ENCODE measurements at regions not wholly inside any gene's neighbourhood (a gene's known extent, or its start where the extent isn't known, plus 50 kb on each side); places are given as distances from the start of the nearest gene placed in this dataset.
"Not testable (repeated sequence)": the region's sequence is repeated elsewhere in the genome, so short reads cannot be mapped to it uniquely, and the experiment has no call there.

- DNase-seq = no peak
These were observed 140.9 kb upstream of the KCNJ15 start for GRCh38 chr21:38115870-38116269.

- DNase-seq = no peak
These were observed 137.0 kb upstream of the KCNJ15 start for GRCh38 chr21:38119793-38120192.

GRCh38 chr21:38120679-38120983, 136.2 kb upstream of the KCNJ15 start:
- not testable (repeated sequence) for DNase-seq

GRCh38 chr21:38120984-38121855, 135.6 kb upstream of the KCNJ15 start:
- no peak for DNase-seq

- no peak for DNase-seq
These were observed 134.7 kb upstream of the KCNJ15 start for GRCh38 chr21:38121888-38122720.

GRCh38 chr21:38123626-38124025, 133.2 kb upstream of the KCNJ15 start:
- DNase-seq = no peak

GRCh38 chr21:38126666-38127303, 130.0 kb upstream of the KCNJ15 start:
- DNase-seq = peak; percentile 56

- no peak for DNase-seq
These were observed 127.1 kb upstream of the KCNJ15 start for GRCh38 chr21:38129711-38130110.

GRCh38 chr21:38133240-38133639, 123.6 kb upstream of the KCNJ15 start:
- no peak for DNase-seq

GRCh38 chr21:38134084-38134873, 122.5 kb upstream of the KCNJ15 start:
- DNase-seq = no peak

GRCh38 chr21:38136201-38136600, 120.6 kb upstream of the KCNJ15 start:
- no peak for DNase-seq

GRCh38 chr21:38139380-38140168, 117.2 kb upstream of the KCNJ15 start:
- no peak for DNase-seq

- DNase-seq = no peak
These were observed 116.4 kb upstream of the KCNJ15 start for GRCh38 chr21:38140207-38140903.

GRCh38 chr21:38142224-38142623, 114.6 kb upstream of the KCNJ15 start:
- DNase-seq = no peak

GRCh38 chr21:38144193-38144592, 112.6 kb upstream of the KCNJ15 start:
- no peak for DNase-seq

- no peak for DNase-seq
These were observed 111.7 kb upstream of the KCNJ15 start for GRCh38 chr21:38145104-38145503.

- DNase-seq = no peak
These were observed 109.4 kb upstream of the KCNJ15 start for GRCh38 chr21:38147391-38147790.

- DNase-seq = no peak
These were observed 108.7 kb upstream of the KCNJ15 start for GRCh38 chr21:38148046-38148445.

GRCh38 chr21:38151021-38151645, 105.7 kb upstream of the KCNJ15 start:
- DNase-seq = no peak

- DNase-seq = no peak
These were observed 100.6 kb upstream of the KCNJ15 start for GRCh38 chr21:38156200-38156599.

GRCh38 chr21:38159355-38159754, 97.4 kb upstream of the KCNJ15 start:
- peak; percentile 55 for DNase-seq
